BJ (cell line): ENCODE measurements at regions not wholly inside any gene's neighbourhood (a gene's known extent, or its start where the extent isn't known, plus 50 kb on each side); places are given as distances from the start of the nearest gene placed in this dataset.

Experiments
- CTCF ChIA-PET: fragments of 350-600 bp; formaldehyde crosslinking; extraction: SDS; loops from one replicate; lab custom pipeline; 2021; ENCODE audit warnings: antibody characterized with exemption, inconsistent platforms; lab: Yijun Ruan, JAX
- POLR2A ChIA-PET: fragments of 300-600 bp; sonication (Branson Sonifier 250); formaldehyde crosslinking; extraction: SDS; loops from one replicate; lab custom pipeline; 2021; ENCODE audit warnings: antibody characterized with exemption; lab: Charles Lee
- DNase-seq: peaks from one replicate; pipeline ENCODE4 v3.0.0-alpha.2; 2011; ENCODE audit warnings: low read depth
- H3K27me3 ChIP-seq: 2 replicates; pipeline ENCODE4 v1.6.0; 2011; ENCODE audit warnings: low read length; ENCODE audit not compliant: control insufficient read depth, insufficient read depth
- H3K36me3 ChIP-seq: 2 replicates; pipeline ENCODE4 v1.5.1; 2011; ENCODE audit warnings: low read length; ENCODE audit not compliant: control insufficient read depth, insufficient read depth
- H3K4me3 ChIP-seq: 2 replicates; pipeline ENCODE4 v1.5.1; 2011; ENCODE audit warnings: low read depth, mild to moderate bottlenecking, control low read depth, low read length
- CTCF ChIP-seq: IDR thresholded peaks from 2 replicates; pipeline ENCODE4 v1.5.1; 2011; ENCODE audit warnings: low read depth, mild to moderate bottlenecking, control low read depth, inconsistent platforms, low read length, moderate library complexity; ENCODE audit not compliant: insufficient read depth

GRCh38 chr1:4394366-4394765 is 260.0 kb upstream of the AJAP1 start:
- H3K4me3 ChIP-seq: no peak overlapping the region
- TF ChIP-seq CTCF: no peak
- CTCF ChIA-PET: no interaction called here
- no peaks in the 10 kb centered on the region for H3K27me3 ChIP-seq
- no peak for DNase-seq
- POLR2A ChIA-PET: no interaction called here
- no peaks in the 10 kb centered on the region for H3K36me3 ChIP-seq

- H3K27me3 ChIP-seq: no peaks in the 10 kb centered on the region
- ChIA-PET CTCF (no interaction called here), POLR2A (no interaction called here)
- H3K4me3 ChIP-seq: no peak overlapping the region
- H3K36me3 ChIP-seq: no peaks in the 10 kb centered on the region
- no peak for TF ChIP-seq CTCF
- DNase-seq: no peak
These were observed 259.3 kb upstream of the AJAP1 start for GRCh38 chr1:4395158-4395557.

GRCh38 chr1:4395676-4396075 is 258.7 kb upstream of the AJAP1 start:
- no peaks in the 10 kb centered on the region for H3K27me3 ChIP-seq
- DNase-seq: no peak
- no peak overlapping the region for H3K4me3 ChIP-seq
- POLR2A ChIA-PET: no interaction called here
- TF ChIP-seq CTCF: no peak
- no peaks in the 10 kb centered on the region for H3K36me3 ChIP-seq
- CTCF ChIA-PET: no interaction called here

- ChIA-PET CTCF (no interaction called here), POLR2A (no interaction called here)
- Histone ChIP-seq H3K27me3 (no peaks in the 10 kb centered on the region), H3K36me3 (no peaks in the 10 kb centered on the region), H3K4me3 (no peak overlapping the region)
- DNase-seq: no peak
- no peak for TF ChIP-seq CTCF
These were observed 257.9 kb upstream of the AJAP1 start for GRCh38 chr1:4396551-4396950.

GRCh38 chr1:4397196-4397595 is 257.2 kb upstream of the AJAP1 start:
- Histone ChIP-seq H3K27me3 (no peaks in the 10 kb centered on the region), H3K4me3 (no peak overlapping the region), H3K36me3 (no peaks in the 10 kb centered on the region)
- CTCF ChIA-PET: no interaction called here
- POLR2A ChIA-PET: no interaction called here
- no peak for TF ChIP-seq CTCF
- no peak for DNase-seq
